Esophagus muscularis mucosa (tissue), 4 donors: ENCODE measurements at regions not wholly inside any gene's neighbourhood (a gene's known extent, or its start where the extent isn't known, plus 50 kb on each side); places are given as distances from the start of the nearest gene placed in this dataset.
"Not testable (repeated sequence)": the region's sequence is repeated elsewhere in the genome, so short reads cannot be mapped to it uniquely, and the experiment has no call there.

Source experiments
- DNase-seq: peaks from one replicate; pipeline ENCODE4 v3.0.0-alpha.2; 2017; ENCODE audit errors: extremely low spot score
- H3K27ac ChIP-seq, 4 donors: fragments of 200-600 bp; sonication (generic); replicated peaks in 1 of 4; 1 replicate in 3 of 4; 2 replicates in 1 of 4; pipeline ENCODE4 v1.5.1; 2016 to 2019; ENCODE audit warnings: mild to moderate bottlenecking in 1 of 4
- H3K27me3 ChIP-seq, 4 donors: fragments of 200-600 bp; sonication (generic); one replicate each; pipeline versions ENCODE4 v1.5.1 to v1.6.0; 2016 to 2019
- H3K36me3 ChIP-seq, 4 donors: fragments of 200-600 bp; sonication (generic); one replicate each; pipeline ENCODE4 v1.5.1; 2016 to 2019
- H3K4me1 ChIP-seq, 4 donors: fragments of 200-600 bp; sonication (generic); one replicate each; pipeline ENCODE4 v1.5.1; 2016 to 2019
- H3K4me3 ChIP-seq, 4 donors: fragments of 200-600 bp; sonication (generic); 1 replicate in 2 of 4; 2 replicates in 2 of 4; pipeline ENCODE4 v1.5.1; 2016 to 2019; ENCODE audit warnings: mild to moderate bottlenecking in 4 of 4, moderate library complexity in 1 of 4
- H3K9me3 ChIP-seq, 4 donors: fragments of 200-600 bp; sonication (generic); 1 replicate in 3 of 4; 2 replicates in 1 of 4; pipeline ENCODE4 v1.5.1; 2016 to 2019
- CTCF ChIP-seq, 3 experiments: fragments of 200-600 bp in 2 of 3; fragments of 450-650 bp in 1 of 3; sonication (generic) in 2 of 3; IDR thresholded peaks; one replicate each; pipeline ENCODE4 v1.5.1; 2017 to 2019; ENCODE audit warnings: antibody characterized with exemption in 3 of 3, mild to moderate bottlenecking in 2 of 3, moderate library complexity in 1 of 3
- EP300 ChIP-seq: sonication (generic); formaldehyde crosslinking; IDR thresholded peaks from one replicate; pipeline ENCODE4 v1.6.1; 2017; ENCODE audit warnings: antibody characterized with exemption
- POLR2A ChIP-seq: fragments of 450-650 bp; IDR thresholded peaks from one replicate; pipeline ENCODE4 v1.6.1; 2017; ENCODE audit warnings: antibody characterized with exemption, moderate library complexity, mild to moderate bottlenecking, low read depth
- POLR2AphosphoS5 ChIP-seq, 2 donors: sonication (generic); formaldehyde crosslinking; IDR thresholded peaks; one replicate each; pipeline ENCODE4 v1.6.1; 2017; ENCODE audit warnings: antibody characterized with exemption in 2 of 2
- WGBS: methylation state at CpG from one replicate; pipeline ENCODE4 v1.1.5; 2018; 5-methylcytosine and 5-hydroxymethylcytosine counted together
- intact Hi-C: fragments of 100-400 bp; cut with DNase I; formaldehyde crosslinking; loops from one replicate; pipeline ENCODE4 v1.15.1; 2023

GRCh38 chrX:53795576-53795975 lies 109.1 kb upstream of the HUWE1 start:
- DNase-seq: no peak
- Histone ChIP-seq H3K27ac (no peak overlapping the region), H3K4me1 (no peaks in the 10 kb centered on the region), H3K4me3 (no peak overlapping the region), H3K9me3 (peaks cover 0 to 6% (median 0%) of the 10 kb centered on the region in 4 donors), H3K36me3 (no peaks in the 10 kb centered on the region), H3K27me3 (no peaks in the 10 kb centered on the region)
- WGBS: 26% methylated on average over 2 of the region's 2 CpGs
- intact Hi-C loops: no loop called here
- no peak for TF ChIP-seq POLR2AphosphoS5 (IDR thresholded peaks at IDR 0.05)
- TF ChIP-seq CTCF (IDR thresholded peaks at IDR 0.05): no peak
- TF ChIP-seq POLR2A: no peak
- no peak for TF ChIP-seq EP300

GRCh38 chrX:53794181-53794580 lies 107.7 kb upstream of the HUWE1 start:
- Histone ChIP-seq H3K36me3 (no peaks in the 10 kb centered on the region), H3K27ac (no peak overlapping the region), H3K4me1 (no peaks in the 10 kb centered on the region), H3K9me3 (no peaks in the 10 kb centered on the region), H3K27me3 (no peaks in the 10 kb centered on the region), H3K4me3 (no peak overlapping the region)
- intact Hi-C loops: no loop called here
- WGBS: 85% methylated on average over 2 of the region's 2 CpGs
- TF ChIP-seq POLR2AphosphoS5 (IDR thresholded peaks at IDR 0.05) (no peak), POLR2A (no peak), EP300 (no peak), CTCF (IDR thresholded peaks at IDR 0.05) (no peak)
- no peak for DNase-seq

- 83% methylated on average over 7 of the region's 7 CpGs for WGBS
- H3K4me3 ChIP-seq: no peak overlapping the region
- TF ChIP-seq EP300 (no peak), POLR2AphosphoS5 (IDR thresholded peaks at IDR 0.05) (no peak), CTCF (IDR thresholded peaks at IDR 0.05) (no peak), POLR2A (no peak)
- H3K4me1 ChIP-seq: no peaks in the 10 kb centered on the region
- intact Hi-C loops: no loop called here
- no peaks in the 10 kb centered on the region for H3K36me3 ChIP-seq
- H3K9me3 ChIP-seq: no peaks in the 10 kb centered on the region
- no peak overlapping the region for H3K27ac ChIP-seq
- no peaks in the 10 kb centered on the region for H3K27me3 ChIP-seq
- no peak for DNase-seq
Measured at GRCh38 chrX:53768865-53769264, 82.3 kb upstream of the HUWE1 start.

- TF ChIP-seq POLR2A (no peak), EP300 (no peak), CTCF (IDR thresholded peaks at IDR 0.05) (no peak), POLR2AphosphoS5 (IDR thresholded peaks at IDR 0.05) (no peak)
- no peaks in the 10 kb centered on the region for H3K27me3 ChIP-seq
- intact Hi-C loops: no loop called here
Measured at GRCh38 chrX:53768451-53768850, 81.9 kb upstream of the HUWE1 start.

GRCh38 chrX:53767544-53767943 lies 81.0 kb upstream of the HUWE1 start:
- Histone ChIP-seq H3K27ac (no peak overlapping the region), H3K4me3 (no peak overlapping the region), H3K36me3 (no peaks in the 10 kb centered on the region), H3K27me3 (no peaks in the 10 kb centered on the region), H3K4me1 (no peaks in the 10 kb centered on the region), H3K9me3 (no peaks in the 10 kb centered on the region)
- intact Hi-C loops: no loop called here
- 64% methylated on average over 1 of the region's 1 CpG for WGBS
- TF ChIP-seq EP300 (no peak), POLR2A (no peak), POLR2AphosphoS5 (IDR thresholded peaks at IDR 0.05) (no peak), CTCF (IDR thresholded peaks at IDR 0.05) (no peak)
- no peak for DNase-seq

More at GRCh38 chrX:53768451-53768850, 81.9 kb upstream of the HUWE1 start:
- H3K9me3 ChIP-seq: no peaks in the 10 kb centered on the region
- no peaks in the 10 kb centered on the region for H3K4me1 ChIP-seq
- no peaks in the 10 kb centered on the region for H3K36me3 ChIP-seq
- H3K4me3 ChIP-seq: no peak overlapping the region
- DNase-seq: no peak
- 91% methylated on average over 5 of the region's 5 CpGs for WGBS
- H3K27ac ChIP-seq: no peak overlapping the region

GRCh38 chrX:53757181-53757580 lies 70.7 kb upstream of the HUWE1 start:
- H3K4me3 ChIP-seq, H3K27me3 ChIP-seq, H3K9me3 ChIP-seq, H3K27ac ChIP-seq, H3K4me1 ChIP-seq, DNase-seq, intact Hi-C loops, H3K36me3 ChIP-seq: not testable (repeated sequence)
- WGBS: 24% methylated on average over 1 of the region's 1 CpG
